Esophagus squamous epithelium (tissue), 4 donors: ENCODE measurements at regions not wholly inside any gene's neighbourhood (a gene's known extent, or its start where the extent isn't known, plus 50 kb on each side); places are given as distances from the start of the nearest gene placed in this dataset.

Experiments
- POLR2A ChIP-seq, 4 donors: fragments of 450-650 bp; IDR thresholded peaks; one replicate each; pipeline ENCODE4 v1.6.1; 2017; ENCODE audit warnings: antibody characterized with exemption in 4 of 4, mild to moderate bottlenecking in 4 of 4, moderate library complexity in 3 of 4
- TF ChIP-seq, protein P1 (sequence below), 6 experiments: fragments of 450-650 bp in 4 of 6; fragments of 200-600 bp in 2 of 6; sonication (generic) in 2 of 6; IDR thresholded peaks; one replicate each; pipeline ENCODE4 v1.5.1; 2016 to 2019; ENCODE audit warnings: antibody characterized with exemption in 6 of 6, mild to moderate bottlenecking in 4 of 6, moderate library complexity in 4 of 6

GRCh38 chr14:101152855-101153254 is 249.3 kb upstream of the RTL1 start:
- TF ChIP-seq, protein P1, sequence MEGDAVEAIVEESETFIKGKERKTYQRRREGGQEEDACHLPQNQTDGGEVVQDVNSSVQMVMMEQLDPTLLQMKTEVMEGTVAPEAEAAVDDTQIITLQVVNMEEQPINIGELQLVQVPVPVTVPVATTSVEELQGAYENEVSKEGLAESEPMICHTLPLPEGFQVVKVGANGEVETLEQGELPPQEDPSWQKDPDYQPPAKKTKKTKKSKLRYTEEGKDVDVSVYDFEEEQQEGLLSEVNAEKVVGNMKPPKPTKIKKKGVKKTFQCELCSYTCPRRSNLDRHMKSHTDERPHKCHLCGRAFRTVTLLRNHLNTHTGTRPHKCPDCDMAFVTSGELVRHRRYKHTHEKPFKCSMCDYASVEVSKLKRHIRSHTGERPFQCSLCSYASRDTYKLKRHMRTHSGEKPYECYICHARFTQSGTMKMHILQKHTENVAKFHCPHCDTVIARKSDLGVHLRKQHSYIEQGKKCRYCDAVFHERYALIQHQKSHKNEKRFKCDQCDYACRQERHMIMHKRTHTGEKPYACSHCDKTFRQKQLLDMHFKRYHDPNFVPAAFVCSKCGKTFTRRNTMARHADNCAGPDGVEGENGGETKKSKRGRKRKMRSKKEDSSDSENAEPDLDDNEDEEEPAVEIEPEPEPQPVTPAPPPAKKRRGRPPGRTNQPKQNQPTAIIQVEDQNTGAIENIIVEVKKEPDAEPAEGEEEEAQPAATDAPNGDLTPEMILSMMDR (IDR thresholded peaks at IDR 0.05) = no peak
- no peak for TF ChIP-seq POLR2A (IDR thresholded peaks at IDR 0.05)
